ENCODE measurements at regions not wholly inside any gene's neighbourhood (a gene's known extent, or its start where the extent isn't known, plus 50 kb on each side); places are given as distances from the start of the nearest gene placed in this dataset.
A peak's percentile ranks its signal among the peaks of the same experiment; 100 is the strongest.

- TF ChIP-seq CTCF (IDR thresholded peaks at IDR 0.05; ENCODE audit: unreplicated experiment): no peak
- peak; percentile 96 for DNase-seq (ENCODE audit: unreplicated experiment)
- CTCF ChIA-PET: interaction anchor here (0.5 to 0.7 kb wide), 2 partner anchors 10 to 133 kb away, joined by 3 to 5 read pairs; no protein-coding TSS in a partner anchor
- POLR2A ChIA-PET: interaction anchor here (0.5 to 3.2 kb wide), 23 partner anchors 10 to 794 kb away, joined by 3 to 28 read pairs (median 3); partner anchors contain the start of gene EDN1
- intact Hi-C loops (cut with micrococcal nuclease): loop anchor here (1.0 kb wide), 1 partner anchor 158 kb away; no protein-coding TSS in a partner anchor
- Mint-ChIP-seq H3K9me3 (ENCODE audit: unreplicated experiment) (peaks cover 7% of the 10 kb centered on the region), H3K4me3 (ENCODE audit: unreplicated experiment) (no peak overlapping the region), H3K27me3 (ENCODE audit: insufficient read depth, unreplicated experiment) (no peaks in the 10 kb centered on the region), H3K4me1 (ENCODE audit: insufficient read depth, unreplicated experiment) (peaks cover 41% of the 10 kb centered on the region), H3K36me3 (ENCODE audit: insufficient read depth, unreplicated experiment) (peaks cover 6% of the 10 kb centered on the region), H3K27ac (ENCODE audit: low read depth, unreplicated experiment) (peak overlapping the region; percentile 49)
- BruUV-seq (replicated peaks): no TSS peak
Measured at GRCh38 chr6:12472601-12473038, 182.5 kb downstream of the EDN1 start.

GRCh38 chr6:12473494-12473893 lies 183.3 kb downstream of the EDN1 start:
- Mint-ChIP-seq H3K4me1 (ENCODE audit: insufficient read depth, unreplicated experiment) (peaks cover 34% of the 10 kb centered on the region), H3K27ac (ENCODE audit: low read depth, unreplicated experiment) (peak overlapping the region; percentile 49), H3K9me3 (ENCODE audit: unreplicated experiment) (peaks cover 7% of the 10 kb centered on the region), H3K4me3 (ENCODE audit: unreplicated experiment) (no peak overlapping the region), H3K36me3 (ENCODE audit: insufficient read depth, unreplicated experiment) (peaks cover 6% of the 10 kb centered on the region), H3K27me3 (ENCODE audit: insufficient read depth, unreplicated experiment) (no peaks in the 10 kb centered on the region)
- intact Hi-C loops (cut with micrococcal nuclease): no loop called here
- no TSS peak for BruUV-seq (replicated peaks)
- TF ChIP-seq CTCF (IDR thresholded peaks at IDR 0.05; ENCODE audit: unreplicated experiment): no peak
- no peak for DNase-seq (ENCODE audit: unreplicated experiment)
- POLR2A ChIA-PET: interaction anchor here (0.5 to 3.2 kb wide), 14 partner anchors 10 to 595 kb away, joined by 3 to 28 read pairs (median 5); no protein-coding TSS in a partner anchor
- CTCF ChIA-PET: no interaction called here

DNA sequence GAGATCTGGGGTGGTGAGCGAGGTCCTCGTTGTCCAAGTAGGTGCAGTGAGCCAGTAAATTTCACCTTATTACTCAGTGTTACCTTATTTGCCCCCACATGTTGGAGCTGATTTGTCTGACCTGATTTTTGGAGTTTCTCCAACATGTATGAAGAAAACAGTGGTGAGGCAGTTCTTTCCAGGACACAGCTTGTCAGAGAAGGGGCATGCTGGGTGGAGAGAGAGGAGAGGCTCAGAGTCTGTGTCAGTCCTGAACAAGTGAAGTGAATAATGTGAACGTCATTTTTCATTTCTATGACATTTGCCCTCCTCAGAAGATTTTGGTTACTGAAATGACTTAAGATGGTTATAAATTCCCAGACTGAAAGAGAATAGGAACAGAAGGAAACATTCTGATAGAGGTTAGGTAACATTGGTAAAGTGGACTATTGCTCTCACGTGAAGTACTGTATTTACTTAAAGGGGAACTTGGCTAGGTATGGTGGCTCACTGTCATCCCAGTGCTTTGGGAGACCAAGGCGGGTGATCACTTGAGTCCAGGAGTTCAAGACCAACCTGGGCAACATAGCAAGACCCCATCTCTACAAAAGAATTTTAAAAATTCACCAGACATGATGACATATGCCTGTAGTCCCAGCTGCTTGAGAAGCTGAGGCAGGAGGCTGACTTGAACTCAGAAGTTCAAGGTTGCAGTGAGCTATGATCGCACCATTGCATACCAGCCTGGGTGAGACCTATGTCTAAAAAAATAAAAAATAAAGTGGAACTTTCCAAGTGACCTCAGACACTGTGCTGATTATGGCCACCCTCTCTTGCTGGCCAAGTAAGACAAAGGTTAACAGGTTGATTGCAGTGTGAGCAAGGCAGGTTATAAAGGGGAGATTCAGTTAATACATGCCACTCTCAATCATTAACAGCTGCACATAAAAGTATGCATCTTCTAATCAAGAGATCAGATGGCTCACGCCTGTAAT lies 184.3 kb downstream of the EDN1 start:
- POLR2A ChIA-PET: interaction anchor here (0.5 to 3.2 kb wide), 13 partner anchors 9 to 594 kb away, joined by 3 to 28 read pairs (median 5); no protein-coding TSS in a partner anchor
- Mint-ChIP-seq H3K4me3 (ENCODE audit: unreplicated experiment) (no peak overlapping the region), H3K36me3 (ENCODE audit: insufficient read depth, unreplicated experiment) (peaks cover 6% of the 10 kb centered on the region), H3K9me3 (ENCODE audit: unreplicated experiment) (peaks cover 7% of the 10 kb centered on the region), H3K27me3 (ENCODE audit: insufficient read depth, unreplicated experiment) (no peaks in the 10 kb centered on the region), H3K4me1 (ENCODE audit: insufficient read depth, unreplicated experiment) (peaks cover 34% of the 10 kb centered on the region), H3K27ac (ENCODE audit: low read depth, unreplicated experiment) (peak overlapping the region; percentile 49)
- no peak for TF ChIP-seq CTCF (IDR thresholded peaks at IDR 0.05; ENCODE audit: unreplicated experiment)
- no TSS peak for BruUV-seq (replicated peaks)
- CTCF ChIA-PET: interaction anchor here (0.6 to 1.0 kb wide), 4 partner anchors 9 to 182 kb away, joined by 3 read pairs; no protein-coding TSS in a partner anchor
- intact Hi-C loops (cut with micrococcal nuclease): no loop called here
- DNase-seq (ENCODE audit: unreplicated experiment): peak; percentile 57

DNA sequence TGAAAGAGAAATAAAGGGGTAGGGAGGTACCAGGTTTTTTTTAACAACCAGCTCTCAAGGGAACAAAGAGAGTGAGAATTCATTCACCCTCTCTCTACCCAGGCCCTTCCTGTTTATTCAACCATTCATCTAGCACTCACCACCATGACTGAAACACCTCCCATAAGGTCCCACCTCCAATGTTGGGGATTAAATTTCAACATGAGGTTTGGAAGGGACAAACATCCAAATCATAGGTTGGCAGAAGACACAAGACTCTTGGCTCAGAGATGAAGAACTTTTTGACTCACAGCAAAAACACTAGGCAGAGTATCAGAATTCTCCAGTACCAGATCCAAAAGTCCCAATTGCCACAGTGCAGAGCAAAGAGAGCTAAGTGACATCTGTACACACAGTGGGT lies 186.3 kb downstream of the EDN1 start:
- H3K36me3 Mint-ChIP-seq (ENCODE audit: insufficient read depth, unreplicated experiment): peaks cover 6% of the 10 kb centered on the region
- H3K9me3 Mint-ChIP-seq (ENCODE audit: unreplicated experiment): peaks cover 2% of the 10 kb centered on the region
- ChIA-PET CTCF (interaction anchor here (0.6 kb wide), 1 partner anchor 150 kb away, joined by 3 read pairs; no protein-coding TSS in a partner anchor), POLR2A (no interaction called here)
- H3K4me1 Mint-ChIP-seq (ENCODE audit: insufficient read depth, unreplicated experiment): peaks cover 28% of the 10 kb centered on the region
- TF ChIP-seq CTCF (IDR thresholded peaks at IDR 0.05; ENCODE audit: unreplicated experiment): no peak
- intact Hi-C loops (cut with micrococcal nuclease): no loop called here
- no peak overlapping the region for H3K27ac Mint-ChIP-seq (ENCODE audit: low read depth, unreplicated experiment)
- H3K27me3 Mint-ChIP-seq (ENCODE audit: insufficient read depth, unreplicated experiment): no peaks in the 10 kb centered on the region
- no peak for DNase-seq (ENCODE audit: unreplicated experiment)
- no peak overlapping the region for H3K4me3 Mint-ChIP-seq (ENCODE audit: unreplicated experiment)
- no TSS peak for BruUV-seq (replicated peaks)
